Panc1 (cell line): ENCODE measurements at regions not wholly inside any gene's neighbourhood (a gene's known extent, or its start where the extent isn't known, plus 50 kb on each side); places are given as distances from the start of the nearest gene placed in this dataset.

Experiments used
- ATAC-seq: fragments of 200-7000 bp; cut with Tn5 transposase; 2 replicates; pipeline ENCODE4 v1.9.1; 2020; ENCODE audit warnings: mild to moderate bottlenecking, moderate library complexity
- BruUV-seq: library from RNA; stranded (reverse); fragments of 400-500 nt; replicated peaks from 2 replicates; lab custom pipeline; 2021; lab: Mats Ljungman, UMichigan
- CTCF ChIA-PET: fragments of 300-600 bp; sonication (Branson Sonifier 250); formaldehyde crosslinking; loops from one replicate; lab custom pipeline; 2022; ENCODE audit warnings: antibody characterized with exemption; lab: Charles Lee
- POLR2A ChIA-PET: fragments of 300-600 bp; sonication (Branson Sonifier 250); formaldehyde crosslinking; loops from one replicate; lab custom pipeline; 2022; ENCODE audit warnings: antibody characterized with exemption; lab: Charles Lee
- DNase-seq: peaks from one replicate; pipeline ENCODE4 v3.0.0-alpha.2; 2010; ENCODE audit warnings: low read depth, low spot score
- H3K27ac ChIP-seq: 2 replicates; pipeline ENCODE4 v1.5.1; 2011; ENCODE audit warnings: mild to moderate bottlenecking, low read length, inconsistent platforms
- H3K27me3 ChIP-seq: fragments of 200-500 bp; sonication (Bioruptor generic); 2 replicates; pipeline ENCODE4 v1.6.0; 2014; ENCODE audit warnings: low read length, inconsistent platforms; ENCODE audit not compliant: control insufficient read depth, insufficient read depth
- H3K36me3 ChIP-seq: fragments of 200-500 bp; sonication (Bioruptor generic); 2 replicates; pipeline ENCODE4 v1.5.1; 2014; ENCODE audit warnings: inconsistent platforms, mild to moderate bottlenecking, low read length, moderate library complexity; ENCODE audit not compliant: control insufficient read depth, insufficient read depth
- H3K4me1 ChIP-seq: 2 replicates; pipeline ENCODE4 v1.5.1; 2011; ENCODE audit warnings: inconsistent platforms, mild to moderate bottlenecking, low read length, moderate library complexity; ENCODE audit not compliant: control insufficient read depth, insufficient read depth
- H3K4me3 ChIP-seq, 2 experiments: 2 replicates each; pipeline ENCODE4 v1.5.1; 2011 to 2012; ENCODE audit warnings: low read depth in 2 of 2, low read length in 2 of 2, mild to moderate bottlenecking in 2 of 2, inconsistent platforms in 1 of 2, moderate library complexity in 1 of 2
- H3K9me3 ChIP-seq: fragments of 200-500 bp; sonication (Bioruptor generic); 2 replicates; pipeline ENCODE4 v1.5.1; 2014; ENCODE audit warnings: low read depth, mild to moderate bottlenecking, inconsistent platforms, low read length, moderate library complexity; ENCODE audit not compliant: control insufficient read depth, insufficient read depth
- POLR2AphosphoS5 ChIP-seq: IDR thresholded peaks from 2 replicates; pipeline ENCODE4 v1.6.1; 2012; ENCODE audit warnings: mild to moderate bottlenecking, low read depth, low read length, moderate library complexity
- SIN3A ChIP-seq: IDR thresholded peaks from 2 replicates; pipeline ENCODE4 v1.6.1; 2012; ENCODE audit warnings: low read depth, mild to moderate bottlenecking, low read length, moderate library complexity, borderline replicate concordance; ENCODE audit not compliant: insufficient read depth
- TCF7L2 ChIP-seq: IDR thresholded peaks from 2 replicates; pipeline ENCODE4 v1.6.1; 2011; ENCODE audit warnings: mild to moderate bottlenecking, low read depth, low read length, inconsistent platforms
- in situ Hi-C: cut with HindIII; loops from 2 replicates; pipeline ENCODE4 v1.10.0; 2016; ENCODE audit warnings: low sequenced_read_pairs, low pct_unique_long_range_greater_than_20kb
- intact Hi-C: fragments of 100-400 bp; cut with micrococcal nuclease; formaldehyde crosslinking; loops from one replicate; pipeline ENCODE4 v1.10.0; 2022; ENCODE audit not compliant: unreplicated experiment
- TF ChIP-seq, protein P1 (sequence below), 2 experiments: IDR thresholded peaks; 2 replicates each; pipeline ENCODE4 v1.6.1; 2011 to 2012; ENCODE audit warnings: low read depth in 2 of 2, control low read depth in 1 of 2, low read length in 1 of 2, mild to moderate bottlenecking in 1 of 2, moderate library complexity in 1 of 2; ENCODE audit not compliant: insufficient read depth in 1 of 2
- TF ChIP-seq, protein P2 (sequence below): fragments of 450-650 bp; IDR thresholded peaks from 2 replicates; pipeline ENCODE4 v1.5.1; 2017; ENCODE audit warnings: mild to moderate bottlenecking

DNA sequence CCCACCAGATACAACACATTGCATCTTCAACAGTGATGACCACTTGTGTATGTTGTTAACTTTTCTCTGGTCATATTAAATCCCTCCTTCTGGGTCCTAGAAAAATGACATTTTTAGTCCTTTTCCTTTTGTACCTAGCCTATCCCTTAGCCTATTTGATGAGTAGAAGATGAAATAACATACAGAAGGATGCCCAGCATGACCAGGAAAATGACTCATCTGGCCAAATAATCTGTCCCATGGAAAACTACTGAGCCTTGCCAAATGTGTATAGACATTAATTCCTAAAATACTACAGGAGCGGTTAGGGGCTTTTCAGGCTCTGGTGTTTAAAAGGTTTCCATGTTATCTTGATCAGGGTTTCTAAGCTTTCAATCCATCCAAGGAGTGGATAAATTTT lies 129.0 kb upstream of the KCNIP4 start:
- H3K27ac ChIP-seq, result no peak overlapping the region
- no TSS peak for BruUV-seq
- intact Hi-C loops, result no loop called here
- DNase-seq (no peak), ATAC-seq (no peak)
- no peaks in the 10 kb centered on the region for H3K27me3 ChIP-seq
- TF ChIP-seq, protein P1, sequence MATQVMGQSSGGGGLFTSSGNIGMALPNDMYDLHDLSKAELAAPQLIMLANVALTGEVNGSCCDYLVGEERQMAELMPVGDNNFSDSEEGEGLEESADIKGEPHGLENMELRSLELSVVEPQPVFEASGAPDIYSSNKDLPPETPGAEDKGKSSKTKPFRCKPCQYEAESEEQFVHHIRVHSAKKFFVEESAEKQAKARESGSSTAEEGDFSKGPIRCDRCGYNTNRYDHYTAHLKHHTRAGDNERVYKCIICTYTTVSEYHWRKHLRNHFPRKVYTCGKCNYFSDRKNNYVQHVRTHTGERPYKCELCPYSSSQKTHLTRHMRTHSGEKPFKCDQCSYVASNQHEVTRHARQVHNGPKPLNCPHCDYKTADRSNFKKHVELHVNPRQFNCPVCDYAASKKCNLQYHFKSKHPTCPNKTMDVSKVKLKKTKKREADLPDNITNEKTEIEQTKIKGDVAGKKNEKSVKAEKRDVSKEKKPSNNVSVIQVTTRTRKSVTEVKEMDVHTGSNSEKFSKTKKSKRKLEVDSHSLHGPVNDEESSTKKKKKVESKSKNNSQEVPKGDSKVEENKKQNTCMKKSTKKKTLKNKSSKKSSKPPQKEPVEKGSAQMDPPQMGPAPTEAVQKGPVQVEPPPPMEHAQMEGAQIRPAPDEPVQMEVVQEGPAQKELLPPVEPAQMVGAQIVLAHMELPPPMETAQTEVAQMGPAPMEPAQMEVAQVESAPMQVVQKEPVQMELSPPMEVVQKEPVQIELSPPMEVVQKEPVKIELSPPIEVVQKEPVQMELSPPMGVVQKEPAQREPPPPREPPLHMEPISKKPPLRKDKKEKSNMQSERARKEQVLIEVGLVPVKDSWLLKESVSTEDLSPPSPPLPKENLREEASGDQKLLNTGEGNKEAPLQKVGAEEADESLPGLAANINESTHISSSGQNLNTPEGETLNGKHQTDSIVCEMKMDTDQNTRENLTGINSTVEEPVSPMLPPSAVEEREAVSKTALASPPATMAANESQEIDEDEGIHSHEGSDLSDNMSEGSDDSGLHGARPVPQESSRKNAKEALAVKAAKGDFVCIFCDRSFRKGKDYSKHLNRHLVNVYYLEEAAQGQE (IDR thresholded peaks at IDR 0.05; ENCODE audit: insufficient read depth in 1 of 2, low read depth in 2 of 2, low read length in 1 of 2), result no peak
- TF ChIP-seq SIN3A, result no peak
- TF ChIP-seq, protein P2, sequence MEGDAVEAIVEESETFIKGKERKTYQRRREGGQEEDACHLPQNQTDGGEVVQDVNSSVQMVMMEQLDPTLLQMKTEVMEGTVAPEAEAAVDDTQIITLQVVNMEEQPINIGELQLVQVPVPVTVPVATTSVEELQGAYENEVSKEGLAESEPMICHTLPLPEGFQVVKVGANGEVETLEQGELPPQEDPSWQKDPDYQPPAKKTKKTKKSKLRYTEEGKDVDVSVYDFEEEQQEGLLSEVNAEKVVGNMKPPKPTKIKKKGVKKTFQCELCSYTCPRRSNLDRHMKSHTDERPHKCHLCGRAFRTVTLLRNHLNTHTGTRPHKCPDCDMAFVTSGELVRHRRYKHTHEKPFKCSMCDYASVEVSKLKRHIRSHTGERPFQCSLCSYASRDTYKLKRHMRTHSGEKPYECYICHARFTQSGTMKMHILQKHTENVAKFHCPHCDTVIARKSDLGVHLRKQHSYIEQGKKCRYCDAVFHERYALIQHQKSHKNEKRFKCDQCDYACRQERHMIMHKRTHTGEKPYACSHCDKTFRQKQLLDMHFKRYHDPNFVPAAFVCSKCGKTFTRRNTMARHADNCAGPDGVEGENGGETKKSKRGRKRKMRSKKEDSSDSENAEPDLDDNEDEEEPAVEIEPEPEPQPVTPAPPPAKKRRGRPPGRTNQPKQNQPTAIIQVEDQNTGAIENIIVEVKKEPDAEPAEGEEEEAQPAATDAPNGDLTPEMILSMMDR, result no peak
- no peak for TF ChIP-seq TCF7L2
- no peak for TF ChIP-seq POLR2AphosphoS5
- H3K4me1 ChIP-seq, result no peaks in the 10 kb centered on the region
- CTCF ChIA-PET, result no interaction called here
- POLR2A ChIA-PET, result no interaction called here
- no peak overlapping the region for H3K4me3 ChIP-seq
- in situ Hi-C loops, result no loop called here
- H3K9me3 ChIP-seq, result no peaks in the 10 kb centered on the region
- no peaks in the 10 kb centered on the region for H3K36me3 ChIP-seq

DNA sequence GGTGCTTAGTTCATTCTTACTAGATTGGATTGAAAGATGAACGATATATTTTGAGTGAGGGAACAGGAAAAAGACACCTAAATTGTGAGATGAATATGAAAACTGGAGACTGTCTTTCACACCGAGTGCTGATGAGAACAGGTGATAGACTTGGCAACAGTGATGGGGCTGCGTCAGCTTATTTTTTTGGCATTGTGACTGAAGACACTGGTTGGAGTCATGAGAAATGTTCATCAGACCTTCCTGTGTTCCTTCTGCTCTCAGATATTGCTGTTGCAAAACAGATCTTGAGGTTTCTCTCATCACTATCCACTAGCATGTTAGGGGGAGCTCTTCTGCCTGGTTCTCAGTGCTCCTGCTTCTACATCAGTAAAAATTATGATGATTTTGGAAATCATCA lies 124.2 kb upstream of the KCNIP4 start:
- no peak for ATAC-seq
- ChIA-PET CTCF (no interaction called here), POLR2A (no interaction called here)
- no peak overlapping the region for H3K27ac ChIP-seq
- no peak overlapping the region for H3K4me3 ChIP-seq
- no peak for TF ChIP-seq SIN3A
- TF ChIP-seq, protein P1 (IDR thresholded peaks at IDR 0.05; ENCODE audit: insufficient read depth in 1 of 2, low read depth in 2 of 2, low read length in 1 of 2), result no peak
- no peak for TF ChIP-seq POLR2AphosphoS5
- no peak for TF ChIP-seq TCF7L2
- H3K9me3 ChIP-seq, result no peaks in the 10 kb centered on the region
- H3K4me1 ChIP-seq, result no peaks in the 10 kb centered on the region
- in situ Hi-C loops, result no loop called here
- DNase-seq, result no peak
- no peaks in the 10 kb centered on the region for H3K36me3 ChIP-seq
- intact Hi-C loops, result no loop called here
- no peaks in the 10 kb centered on the region for H3K27me3 ChIP-seq
- BruUV-seq, result no TSS peak
